ENCODE measurements at regions not wholly inside any gene's neighbourhood (a gene's known extent, or its start where the extent isn't known, plus 50 kb on each side); places are given as distances from the start of the nearest gene placed in this dataset.

DNA sequence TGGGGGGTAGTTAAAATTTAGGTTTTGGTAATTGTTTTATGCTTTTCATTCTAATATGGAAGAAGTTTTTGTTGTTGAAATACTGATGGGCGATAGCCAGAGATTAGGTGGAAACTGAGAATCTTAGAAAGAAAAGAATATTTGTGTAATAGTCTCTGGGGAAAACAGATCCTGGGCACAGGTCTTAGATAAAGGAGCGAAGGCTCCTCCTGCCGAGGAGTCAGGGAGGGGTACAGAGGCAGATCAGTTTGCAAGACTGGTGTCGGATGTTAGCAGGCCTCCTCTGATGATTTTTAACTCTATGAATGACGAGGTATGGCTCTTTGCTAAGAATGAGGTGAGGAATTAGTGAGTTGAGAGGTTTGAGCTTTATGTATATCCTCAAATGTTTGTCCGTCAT, 339.7 kb downstream of the HGF start:
- TF ChIP-seq, protein P1, sequence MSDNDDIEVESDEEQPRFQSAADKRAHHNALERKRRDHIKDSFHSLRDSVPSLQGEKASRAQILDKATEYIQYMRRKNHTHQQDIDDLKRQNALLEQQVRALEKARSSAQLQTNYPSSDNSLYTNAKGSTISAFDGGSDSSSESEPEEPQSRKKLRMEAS (IDR thresholded peaks at IDR 0.05): no peak
- TF ChIP-seq, protein P2, sequence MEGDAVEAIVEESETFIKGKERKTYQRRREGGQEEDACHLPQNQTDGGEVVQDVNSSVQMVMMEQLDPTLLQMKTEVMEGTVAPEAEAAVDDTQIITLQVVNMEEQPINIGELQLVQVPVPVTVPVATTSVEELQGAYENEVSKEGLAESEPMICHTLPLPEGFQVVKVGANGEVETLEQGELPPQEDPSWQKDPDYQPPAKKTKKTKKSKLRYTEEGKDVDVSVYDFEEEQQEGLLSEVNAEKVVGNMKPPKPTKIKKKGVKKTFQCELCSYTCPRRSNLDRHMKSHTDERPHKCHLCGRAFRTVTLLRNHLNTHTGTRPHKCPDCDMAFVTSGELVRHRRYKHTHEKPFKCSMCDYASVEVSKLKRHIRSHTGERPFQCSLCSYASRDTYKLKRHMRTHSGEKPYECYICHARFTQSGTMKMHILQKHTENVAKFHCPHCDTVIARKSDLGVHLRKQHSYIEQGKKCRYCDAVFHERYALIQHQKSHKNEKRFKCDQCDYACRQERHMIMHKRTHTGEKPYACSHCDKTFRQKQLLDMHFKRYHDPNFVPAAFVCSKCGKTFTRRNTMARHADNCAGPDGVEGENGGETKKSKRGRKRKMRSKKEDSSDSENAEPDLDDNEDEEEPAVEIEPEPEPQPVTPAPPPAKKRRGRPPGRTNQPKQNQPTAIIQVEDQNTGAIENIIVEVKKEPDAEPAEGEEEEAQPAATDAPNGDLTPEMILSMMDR (IDR thresholded peaks at IDR 0.05): no peak
- TF ChIP-seq MAFK (IDR thresholded peaks at IDR 0.05; ENCODE audit: partially characterized antibody) (no peak), HEYL (CRISPR knock-in tag; IDR thresholded peaks at IDR 0.05) (no peak), E2F6 (IDR thresholded peaks at IDR 0.05; ENCODE audit: borderline replicate concordance, low read depth) (no peak), RAD21 (conservative IDR thresholded peaks at IDR 0.05 in 1 of 2, IDR thresholded peaks at IDR 0.05 in 1 of 2) (no peak), POLR2A (IDR thresholded peaks at IDR 0.05; ENCODE audit: low read length) (no peak), TP53 (CRISPR knock-in tag; IDR thresholded peaks at IDR 0.05) (no peak), EHMT2 (IDR thresholded peaks at IDR 0.05; ENCODE audit: low read depth) (no peak), ZFP36 (IDR thresholded peaks at IDR 0.05; ENCODE audit: borderline replicate concordance, partially characterized antibody) (no peak)
- TF ChIP-seq, protein P3, sequence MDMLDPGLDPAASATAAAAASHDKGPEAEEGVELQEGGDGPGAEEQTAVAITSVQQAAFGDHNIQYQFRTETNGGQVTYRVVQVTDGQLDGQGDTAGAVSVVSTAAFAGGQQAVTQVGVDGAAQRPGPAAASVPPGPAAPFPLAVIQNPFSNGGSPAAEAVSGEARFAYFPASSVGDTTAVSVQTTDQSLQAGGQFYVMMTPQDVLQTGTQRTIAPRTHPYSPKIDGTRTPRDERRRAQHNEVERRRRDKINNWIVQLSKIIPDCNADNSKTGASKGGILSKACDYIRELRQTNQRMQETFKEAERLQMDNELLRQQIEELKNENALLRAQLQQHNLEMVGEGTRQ (IDR thresholded peaks at IDR 0.05): no peak
